IMR-90 (cell line): ENCODE measurements at regions not wholly inside any gene's neighbourhood (a gene's known extent, or its start where the extent isn't known, plus 50 kb on each side); places are given as distances from the start of the nearest gene placed in this dataset.
A peak's percentile ranks its signal among the peaks of the same experiment; 100 is the strongest.

Experiments
- ATAC-seq: fragments of 200-7000 bp; cut with Tn5 transposase; 2 replicates; pipeline ENCODE4 v1.9.1; 2020; ENCODE audit warnings: low read depth, mild to moderate bottlenecking, moderate library complexity
- BruUV-seq: library from RNA; stranded (reverse); fragments of 400-500 nt; replicated peaks from 2 replicates; lab custom pipeline; 2021; lab: Mats Ljungman, UMichigan
- CTCF ChIA-PET: fragments of 300-600 bp; formaldehyde crosslinking; extraction: SDS; loops from one replicate; lab custom pipeline; 2021; ENCODE audit warnings: antibody characterized with exemption; lab: Yijun Ruan, JAX
- POLR2A ChIA-PET: fragments of 300-600 bp; sonication (Branson Sonifier 250); formaldehyde crosslinking; loops from one replicate; lab custom pipeline; 2022; ENCODE audit warnings: antibody characterized with exemption; ENCODE audit not compliant: unreplicated experiment; lab: Charles Lee
- DNase-seq: peaks from one replicate; pipeline ENCODE4 v3.0.0; 2013
- H2AFZ ChIP-seq: replicated peaks from 2 replicates; pipeline ENCODE3; 2013; ENCODE audit warnings: low read length, mild to moderate bottlenecking; ENCODE audit not compliant: poor library complexity
- H2AK5ac ChIP-seq: 2 replicates; pipeline ENCODE4 v1.6.1; 2013; ENCODE audit warnings: low read depth, low read length, inconsistent platforms
- H2AK9ac ChIP-seq: replicated peaks from 2 replicates; pipeline ENCODE3; 2013; ENCODE audit warnings: mild to moderate bottlenecking, low read depth, low read length, moderate library complexity; ENCODE audit not compliant: poor library complexity
- H2BK120ac ChIP-seq: 2 replicates; pipeline ENCODE4 v1.6.1; 2013; ENCODE audit warnings: low read depth, low read length, inconsistent platforms
- H2BK15ac ChIP-seq: 3 replicates; pipeline ENCODE4 v1.6.1; 2013; ENCODE audit warnings: low read depth, low read length, inconsistent platforms
- H2BK20ac ChIP-seq: 2 replicates; pipeline ENCODE4 v1.6.1; 2013; ENCODE audit warnings: low read depth, mild to moderate bottlenecking, inconsistent platforms, low read length, moderate library complexity
- H2BK5ac ChIP-seq: 2 replicates; pipeline ENCODE4 v1.6.1; 2013; ENCODE audit warnings: mild to moderate bottlenecking, low read depth, low read length, inconsistent platforms; ENCODE audit not compliant: poor library complexity, severe bottlenecking
- H3K14ac ChIP-seq: replicated peaks from 2 replicates; pipeline ENCODE4 v1.6.1; 2013; ENCODE audit warnings: low read depth, low read length, inconsistent platforms
- H3K18ac ChIP-seq: 2 replicates; pipeline ENCODE4 v1.6.1; 2013; ENCODE audit warnings: low read depth, low read length, control low read depth
- H3K23ac ChIP-seq: 2 replicates; pipeline ENCODE4 v1.6.1; 2013; ENCODE audit warnings: low read depth, low read length, inconsistent platforms
- H3K27ac ChIP-seq: 2 replicates; pipeline ENCODE4 v1.5.1; 2013; ENCODE audit warnings: mild to moderate bottlenecking, control low read depth, low read length; ENCODE audit not compliant: insufficient read depth
- H3K27me3 ChIP-seq: 2 replicates; pipeline ENCODE4 v1.6.1; 2013; ENCODE audit warnings: low read length; ENCODE audit not compliant: control insufficient read depth, insufficient read depth
- H3K36me3 ChIP-seq: 2 replicates; pipeline ENCODE4 v1.6.1; 2013; ENCODE audit warnings: low read length, mixed read lengths; ENCODE audit not compliant: control insufficient read depth, insufficient read depth
- H3K4ac ChIP-seq: 2 replicates; pipeline ENCODE4 v1.6.1; 2013; ENCODE audit warnings: low read depth, low read length, inconsistent platforms
- H3K4me1 ChIP-seq: 2 replicates; pipeline ENCODE4 v1.6.1; 2013; ENCODE audit warnings: low read length, mixed read lengths; ENCODE audit not compliant: control insufficient read depth, insufficient read depth
- H3K4me2 ChIP-seq: 2 replicates; pipeline ENCODE4 v1.6.1; 2013; ENCODE audit warnings: low read depth, mild to moderate bottlenecking, control low read depth, low read length, moderate library complexity
- H3K4me3 ChIP-seq: 2 replicates; pipeline ENCODE4 v1.5.1; 2013; ENCODE audit warnings: low read depth, mild to moderate bottlenecking, control low read depth, low read length, moderate library complexity; ENCODE audit not compliant: insufficient read depth
- H3K56ac ChIP-seq: 2 replicates; pipeline ENCODE4 v1.6.1; 2013; ENCODE audit warnings: low read length, inconsistent platforms; ENCODE audit not compliant: insufficient read depth; ENCODE audit errors: extremely low read depth
- H3K79me1 ChIP-seq, 2 experiments: 2 replicates each; pipeline ENCODE4 v1.6.1; 2013; ENCODE audit warnings: low read length in 2 of 2, inconsistent platforms in 1 of 2, low read depth in 1 of 2
- H3K9ac ChIP-seq: 2 replicates; pipeline ENCODE4 v1.6.1; 2013; ENCODE audit warnings: low read depth, low read length, control low read depth
- H3K9me1 ChIP-seq: 2 replicates; pipeline ENCODE4 v1.6.1; 2013; ENCODE audit warnings: low read length, inconsistent platforms; ENCODE audit not compliant: insufficient read depth
- H3K9me3 ChIP-seq: 2 replicates; pipeline ENCODE4 v1.6.1; 2013; ENCODE audit warnings: low read length; ENCODE audit not compliant: control insufficient read depth, insufficient read depth
- H4K20me1 ChIP-seq: 2 replicates; pipeline ENCODE4 v1.6.1; 2013; ENCODE audit warnings: low read length, inconsistent platforms; ENCODE audit not compliant: insufficient read depth
- H4K5ac ChIP-seq: 2 replicates; pipeline ENCODE4 v1.6.1; 2013; ENCODE audit warnings: mild to moderate bottlenecking, low read depth, low read length, control low read depth
- H4K8ac ChIP-seq, 2 experiments: 2 replicates each; pipeline ENCODE4 v1.6.1; 2013; ENCODE audit warnings: low read depth in 2 of 2, low read length in 2 of 2, control low read depth in 1 of 2, inconsistent platforms in 1 of 2
- H4K91ac ChIP-seq: 2 replicates; pipeline ENCODE4 v1.6.1; 2013; ENCODE audit warnings: low read depth, low read length, inconsistent platforms; ENCODE audit not compliant: insufficient read depth
- BHLHE40 ChIP-seq: fragments of 150-350 bp; IDR thresholded peaks from 2 replicates; pipeline ENCODE4 v1.6.1; 2016; ENCODE audit warnings: mild to moderate bottlenecking, low read depth, low read length
- CHD1 ChIP-seq: IDR thresholded peaks from 2 replicates; pipeline ENCODE4 v1.6.1; 2012; ENCODE audit warnings: low read depth, low read length, improper control_type of control experiment
- FOS ChIP-seq: fragments of 150-350 bp; IDR thresholded peaks from 2 replicates; pipeline ENCODE4 v1.6.1; 2016; ENCODE audit warnings: low read depth, low read length
- MAFK ChIP-seq: IDR thresholded peaks from 2 replicates; pipeline ENCODE4 v1.6.1; 2012; ENCODE audit warnings: low read depth, low read length, improper control_type of control experiment
- MAZ ChIP-seq: IDR thresholded peaks from 2 replicates; pipeline ENCODE4 v1.6.1; 2012; ENCODE audit warnings: low read depth, mild to moderate bottlenecking, low read length, improper control_type of control experiment, moderate library complexity, borderline replicate concordance
- POLR2A ChIP-seq: IDR thresholded peaks from 2 replicates; pipeline ENCODE4 v1.6.1; 2012; ENCODE audit warnings: mild to moderate bottlenecking, low read depth, low read length
- RAD21 ChIP-seq: IDR thresholded peaks from 2 replicates; pipeline ENCODE4 v1.6.1; 2012; ENCODE audit warnings: low read length, improper control_type of control experiment
- RFX5 ChIP-seq: IDR thresholded peaks from 2 replicates; pipeline ENCODE4 v1.8.0; 2012; ENCODE audit warnings: low read depth, mild to moderate bottlenecking, low read length, moderate library complexity
- WGBS, 2 experiments: methylation state at CpG; one replicate each; pipeline versions ENCODE4 v1.1.5 to v1.1.7; 2013; ENCODE audit warnings: missing lambda C conversion rate in 2 of 2; ENCODE audit not compliant: insufficient read length in 1 of 2; ENCODE audit errors: extremely low coverage in 2 of 2; 5-methylcytosine and 5-hydroxymethylcytosine counted together
- dilution Hi-C: fragments of 300-500 bp; cut with HindIII; formaldehyde crosslinking; loops from one replicate; pipeline ENCODE4 v1.14.3; 2018; ENCODE audit warnings: low sequenced_read_pairs; ENCODE audit not compliant: unreplicated experiment
- in situ Hi-C: fragments of 300-500 bp; cut with MboI; formaldehyde crosslinking; loops from 3 replicates; pipeline ENCODE4 v1.14.3; 2019; ENCODE audit warnings: low sequenced_read_pairs, inconsistent platforms, mixed read lengths
- intact Hi-C: fragments of 100-400 bp; cut with micrococcal nuclease; formaldehyde crosslinking; loops from 2 replicates; pipeline ENCODE4 v1.10.0; 2022
- TF ChIP-seq, protein P1 (sequence below): conservative IDR thresholded peaks from 2 replicates; pipeline ENCODE4 v1.5.1; 2012; ENCODE audit warnings: mild to moderate bottlenecking, low read depth, low read length, improper control_type of control experiment
- TF ChIP-seq, protein P2 (sequence below): fragments of 150-350 bp; IDR thresholded peaks from 2 replicates; pipeline ENCODE4 v1.6.1; 2017; ENCODE audit warnings: mild to moderate bottlenecking, antibody characterized with exemption, low read length, low read depth
- TF ChIP-seq, protein P3 (sequence below): fragments of 150-350 bp; IDR thresholded peaks from 2 replicates; pipeline ENCODE4 v1.6.1; 2016; ENCODE audit warnings: low read depth, mild to moderate bottlenecking, low read length, moderate library complexity, borderline replicate concordance

DNA sequence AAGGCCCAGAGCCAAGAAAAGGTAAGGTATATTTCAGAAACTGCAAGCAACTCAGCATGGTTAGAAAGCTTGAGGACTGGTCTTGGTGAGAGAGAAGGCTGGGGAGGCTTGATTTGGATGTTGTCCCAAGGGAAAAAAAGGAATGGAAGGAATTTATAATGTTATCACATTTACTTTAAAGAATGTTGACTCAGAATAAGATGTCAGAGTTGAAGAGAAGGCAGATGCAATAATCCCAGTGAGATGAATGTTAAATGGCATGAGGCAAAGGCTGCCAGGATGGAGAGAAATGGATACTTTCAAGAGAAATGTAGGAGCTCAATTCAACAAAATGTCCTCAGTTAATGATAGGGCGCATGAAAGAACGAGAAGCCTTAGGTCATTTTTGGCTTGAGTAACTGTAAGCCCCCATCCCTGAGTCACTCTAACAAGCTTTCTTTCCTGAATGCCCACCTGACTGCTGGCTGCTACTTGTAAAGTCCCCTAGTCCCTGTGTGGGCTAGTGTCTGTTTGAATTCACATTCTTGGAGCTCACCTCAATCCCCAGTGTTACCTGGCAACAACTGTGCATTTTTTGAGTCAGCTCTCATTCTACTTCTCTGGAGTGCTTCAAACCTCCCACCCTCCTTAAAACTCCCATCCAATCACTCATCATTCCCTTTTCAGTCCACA lies 103.0 kb upstream of the TAPT1 start:
- Histone ChIP-seq H3K4me2 (no peak overlapping the region), H3K18ac (no peak overlapping the region), H3K23ac (no peak overlapping the region), H3K27ac (no peak overlapping the region), H2BK20ac (no peak overlapping the region), H4K5ac (no peak overlapping the region), H3K4me1 (no peaks in the 10 kb centered on the region), H2BK15ac (no peak overlapping the region), H3K36me3 (no peaks in the 10 kb centered on the region), H3K9me3 (no peaks in the 10 kb centered on the region), H3K9ac (no peak overlapping the region), H2BK120ac (no peak overlapping the region), H4K91ac (no peak overlapping the region), H3K27me3 (peaks cover 4% of the 10 kb centered on the region), H3K9me1 (no peaks in the 10 kb centered on the region), H2AFZ (no peak overlapping the region), H3K56ac (no peak overlapping the region), H2AK9ac (no peak overlapping the region), H4K20me1 (no peaks in the 10 kb centered on the region), H2AK5ac (no peak overlapping the region), H2BK5ac (no peak overlapping the region), H4K8ac (no peak overlapping the region), H3K79me1 (no peaks in the 10 kb centered on the region), H3K14ac (no peak overlapping the region), H3K4me3 (no peak overlapping the region), H3K4ac (no peak overlapping the region)
- no peak for ATAC-seq
- ChIA-PET POLR2A (no interaction called here), CTCF (no interaction called here)
- peak; percentile 2 for DNase-seq
- intact Hi-C loops = no loop called here
- no CpG with 5 or more reads among the region's 2 CpGs for WGBS, 2 experiments
- dilution Hi-C loops = no loop called here
- in situ Hi-C loops = no loop called here
- TF ChIP-seq, protein P1, sequence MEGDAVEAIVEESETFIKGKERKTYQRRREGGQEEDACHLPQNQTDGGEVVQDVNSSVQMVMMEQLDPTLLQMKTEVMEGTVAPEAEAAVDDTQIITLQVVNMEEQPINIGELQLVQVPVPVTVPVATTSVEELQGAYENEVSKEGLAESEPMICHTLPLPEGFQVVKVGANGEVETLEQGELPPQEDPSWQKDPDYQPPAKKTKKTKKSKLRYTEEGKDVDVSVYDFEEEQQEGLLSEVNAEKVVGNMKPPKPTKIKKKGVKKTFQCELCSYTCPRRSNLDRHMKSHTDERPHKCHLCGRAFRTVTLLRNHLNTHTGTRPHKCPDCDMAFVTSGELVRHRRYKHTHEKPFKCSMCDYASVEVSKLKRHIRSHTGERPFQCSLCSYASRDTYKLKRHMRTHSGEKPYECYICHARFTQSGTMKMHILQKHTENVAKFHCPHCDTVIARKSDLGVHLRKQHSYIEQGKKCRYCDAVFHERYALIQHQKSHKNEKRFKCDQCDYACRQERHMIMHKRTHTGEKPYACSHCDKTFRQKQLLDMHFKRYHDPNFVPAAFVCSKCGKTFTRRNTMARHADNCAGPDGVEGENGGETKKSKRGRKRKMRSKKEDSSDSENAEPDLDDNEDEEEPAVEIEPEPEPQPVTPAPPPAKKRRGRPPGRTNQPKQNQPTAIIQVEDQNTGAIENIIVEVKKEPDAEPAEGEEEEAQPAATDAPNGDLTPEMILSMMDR = no peak
- TF ChIP-seq, protein P2, sequence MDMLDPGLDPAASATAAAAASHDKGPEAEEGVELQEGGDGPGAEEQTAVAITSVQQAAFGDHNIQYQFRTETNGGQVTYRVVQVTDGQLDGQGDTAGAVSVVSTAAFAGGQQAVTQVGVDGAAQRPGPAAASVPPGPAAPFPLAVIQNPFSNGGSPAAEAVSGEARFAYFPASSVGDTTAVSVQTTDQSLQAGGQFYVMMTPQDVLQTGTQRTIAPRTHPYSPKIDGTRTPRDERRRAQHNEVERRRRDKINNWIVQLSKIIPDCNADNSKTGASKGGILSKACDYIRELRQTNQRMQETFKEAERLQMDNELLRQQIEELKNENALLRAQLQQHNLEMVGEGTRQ = no peak
- TF ChIP-seq MAFK (no peak), FOS (no peak), CHD1 (no peak), POLR2A (no peak), MAZ (no peak), RFX5 (no peak), RAD21 (no peak), BHLHE40 (no peak)
- TF ChIP-seq, protein P3, sequence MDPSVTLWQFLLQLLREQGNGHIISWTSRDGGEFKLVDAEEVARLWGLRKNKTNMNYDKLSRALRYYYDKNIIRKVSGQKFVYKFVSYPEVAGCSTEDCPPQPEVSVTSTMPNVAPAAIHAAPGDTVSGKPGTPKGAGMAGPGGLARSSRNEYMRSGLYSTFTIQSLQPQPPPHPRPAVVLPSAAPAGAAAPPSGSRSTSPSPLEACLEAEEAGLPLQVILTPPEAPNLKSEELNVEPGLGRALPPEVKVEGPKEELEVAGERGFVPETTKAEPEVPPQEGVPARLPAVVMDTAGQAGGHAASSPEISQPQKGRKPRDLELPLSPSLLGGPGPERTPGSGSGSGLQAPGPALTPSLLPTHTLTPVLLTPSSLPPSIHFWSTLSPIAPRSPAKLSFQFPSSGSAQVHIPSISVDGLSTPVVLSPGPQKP = no peak
- no TSS peak for BruUV-seq
